IMR-90 (cell line): ENCODE measurements at regions not wholly inside any gene's neighbourhood (a gene's known extent, or its start where the extent isn't known, plus 50 kb on each side); places are given as distances from the start of the nearest gene placed in this dataset.
"Not testable (repeated sequence)": the region's sequence is repeated elsewhere in the genome, so short reads cannot be mapped to it uniquely, and the experiment has no call there.

ENCODE experiments used
- ATAC-seq: fragments of 200-7000 bp; cut with Tn5 transposase; 2 replicates; pipeline ENCODE4 v1.9.1; 2020; ENCODE audit warnings: low read depth, mild to moderate bottlenecking, moderate library complexity
- BruUV-seq: library from RNA; stranded (reverse); fragments of 400-500 nt; replicated peaks from 2 replicates; lab custom pipeline; 2021; lab: Mats Ljungman, UMichigan
- CTCF ChIA-PET: fragments of 300-600 bp; formaldehyde crosslinking; extraction: SDS; loops from one replicate; lab custom pipeline; 2021; ENCODE audit warnings: antibody characterized with exemption; lab: Yijun Ruan, JAX
- POLR2A ChIA-PET: fragments of 300-600 bp; sonication (Branson Sonifier 250); formaldehyde crosslinking; loops from one replicate; lab custom pipeline; 2022; ENCODE audit warnings: antibody characterized with exemption; ENCODE audit not compliant: unreplicated experiment; lab: Charles Lee
- DNase-seq: peaks from one replicate; pipeline ENCODE4 v3.0.0; 2013
- H2AFZ ChIP-seq: replicated peaks from 2 replicates; pipeline ENCODE3; 2013; ENCODE audit warnings: low read length, mild to moderate bottlenecking; ENCODE audit not compliant: poor library complexity
- H2AK5ac ChIP-seq: 2 replicates; pipeline ENCODE4 v1.6.1; 2013; ENCODE audit warnings: low read depth, low read length, inconsistent platforms
- H2AK9ac ChIP-seq: replicated peaks from 2 replicates; pipeline ENCODE3; 2013; ENCODE audit warnings: mild to moderate bottlenecking, low read depth, low read length, moderate library complexity; ENCODE audit not compliant: poor library complexity
- H2BK120ac ChIP-seq: 2 replicates; pipeline ENCODE4 v1.6.1; 2013; ENCODE audit warnings: low read depth, low read length, inconsistent platforms
- H2BK15ac ChIP-seq: 3 replicates; pipeline ENCODE4 v1.6.1; 2013; ENCODE audit warnings: low read depth, low read length, inconsistent platforms
- H2BK20ac ChIP-seq: 2 replicates; pipeline ENCODE4 v1.6.1; 2013; ENCODE audit warnings: low read depth, mild to moderate bottlenecking, inconsistent platforms, low read length, moderate library complexity
- H2BK5ac ChIP-seq: 2 replicates; pipeline ENCODE4 v1.6.1; 2013; ENCODE audit warnings: mild to moderate bottlenecking, low read depth, low read length, inconsistent platforms; ENCODE audit not compliant: poor library complexity, severe bottlenecking
- H3K14ac ChIP-seq: replicated peaks from 2 replicates; pipeline ENCODE4 v1.6.1; 2013; ENCODE audit warnings: low read depth, low read length, inconsistent platforms
- H3K18ac ChIP-seq: 2 replicates; pipeline ENCODE4 v1.6.1; 2013; ENCODE audit warnings: low read depth, low read length, control low read depth
- H3K23ac ChIP-seq: 2 replicates; pipeline ENCODE4 v1.6.1; 2013; ENCODE audit warnings: low read depth, low read length, inconsistent platforms
- H3K27ac ChIP-seq: 2 replicates; pipeline ENCODE4 v1.5.1; 2013; ENCODE audit warnings: mild to moderate bottlenecking, control low read depth, low read length; ENCODE audit not compliant: insufficient read depth
- H3K27me3 ChIP-seq: 2 replicates; pipeline ENCODE4 v1.6.1; 2013; ENCODE audit warnings: low read length; ENCODE audit not compliant: control insufficient read depth, insufficient read depth
- H3K36me3 ChIP-seq: 2 replicates; pipeline ENCODE4 v1.6.1; 2013; ENCODE audit warnings: low read length, mixed read lengths; ENCODE audit not compliant: control insufficient read depth, insufficient read depth
- H3K4ac ChIP-seq: 2 replicates; pipeline ENCODE4 v1.6.1; 2013; ENCODE audit warnings: low read depth, low read length, inconsistent platforms
- H3K4me1 ChIP-seq: 2 replicates; pipeline ENCODE4 v1.6.1; 2013; ENCODE audit warnings: low read length, mixed read lengths; ENCODE audit not compliant: control insufficient read depth, insufficient read depth
- H3K4me2 ChIP-seq: 2 replicates; pipeline ENCODE4 v1.6.1; 2013; ENCODE audit warnings: low read depth, mild to moderate bottlenecking, control low read depth, low read length, moderate library complexity
- H3K4me3 ChIP-seq: 2 replicates; pipeline ENCODE4 v1.5.1; 2013; ENCODE audit warnings: low read depth, mild to moderate bottlenecking, control low read depth, low read length, moderate library complexity; ENCODE audit not compliant: insufficient read depth
- H3K56ac ChIP-seq: 2 replicates; pipeline ENCODE4 v1.6.1; 2013; ENCODE audit warnings: low read length, inconsistent platforms; ENCODE audit not compliant: insufficient read depth; ENCODE audit errors: extremely low read depth
- H3K79me1 ChIP-seq, 2 experiments: 2 replicates each; pipeline ENCODE4 v1.6.1; 2013; ENCODE audit warnings: low read length in 2 of 2, inconsistent platforms in 1 of 2, low read depth in 1 of 2
- H3K9ac ChIP-seq: 2 replicates; pipeline ENCODE4 v1.6.1; 2013; ENCODE audit warnings: low read depth, low read length, control low read depth
- H3K9me1 ChIP-seq: 2 replicates; pipeline ENCODE4 v1.6.1; 2013; ENCODE audit warnings: low read length, inconsistent platforms; ENCODE audit not compliant: insufficient read depth
- H3K9me3 ChIP-seq: 2 replicates; pipeline ENCODE4 v1.6.1; 2013; ENCODE audit warnings: low read length; ENCODE audit not compliant: control insufficient read depth, insufficient read depth
- H4K20me1 ChIP-seq: 2 replicates; pipeline ENCODE4 v1.6.1; 2013; ENCODE audit warnings: low read length, inconsistent platforms; ENCODE audit not compliant: insufficient read depth
- H4K5ac ChIP-seq: 2 replicates; pipeline ENCODE4 v1.6.1; 2013; ENCODE audit warnings: mild to moderate bottlenecking, low read depth, low read length, control low read depth
- H4K8ac ChIP-seq, 2 experiments: 2 replicates each; pipeline ENCODE4 v1.6.1; 2013; ENCODE audit warnings: low read depth in 2 of 2, low read length in 2 of 2, control low read depth in 1 of 2, inconsistent platforms in 1 of 2
- H4K91ac ChIP-seq: 2 replicates; pipeline ENCODE4 v1.6.1; 2013; ENCODE audit warnings: low read depth, low read length, inconsistent platforms; ENCODE audit not compliant: insufficient read depth
- WGBS, 2 experiments: methylation state at CpG; one replicate each; pipeline versions ENCODE4 v1.1.5 to v1.1.7; 2013; ENCODE audit warnings: missing lambda C conversion rate in 2 of 2; ENCODE audit not compliant: insufficient read length in 1 of 2; ENCODE audit errors: extremely low coverage in 2 of 2; 5-methylcytosine and 5-hydroxymethylcytosine counted together
- dilution Hi-C: fragments of 300-500 bp; cut with HindIII; formaldehyde crosslinking; loops from one replicate; pipeline ENCODE4 v1.14.3; 2018; ENCODE audit warnings: low sequenced_read_pairs; ENCODE audit not compliant: unreplicated experiment
- in situ Hi-C: fragments of 300-500 bp; cut with MboI; formaldehyde crosslinking; loops from 3 replicates; pipeline ENCODE4 v1.14.3; 2019; ENCODE audit warnings: low sequenced_read_pairs, inconsistent platforms, mixed read lengths
- intact Hi-C: fragments of 100-400 bp; cut with micrococcal nuclease; formaldehyde crosslinking; loops from 2 replicates; pipeline ENCODE4 v1.10.0; 2022

DNA sequence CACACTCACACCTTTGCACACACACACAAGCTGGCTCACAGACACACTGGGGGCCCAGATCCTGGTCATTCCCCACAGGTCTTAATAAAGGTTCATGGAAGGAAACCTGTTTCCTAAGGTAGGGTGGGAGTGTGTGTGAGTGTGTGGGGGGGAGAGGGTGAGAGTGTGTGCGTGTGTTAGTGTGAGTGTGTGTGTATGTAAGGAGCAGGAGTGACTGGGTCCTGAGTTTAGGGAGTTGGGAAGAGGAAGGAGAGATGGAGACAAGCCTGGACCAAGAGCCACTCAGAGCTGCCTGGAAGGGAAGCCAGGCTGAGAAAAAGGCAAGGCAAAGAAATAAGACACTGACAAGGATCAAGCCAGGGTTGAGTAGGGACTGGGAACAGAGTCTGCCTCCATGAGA, 129.2 kb downstream of the POTEM start:
- H3K9me3 ChIP-seq, result peaks cover 15% of the 10 kb centered on the region; the same call in 1 of the 2 replicates
- H3K79me1 ChIP-seq, DNase-seq, H4K5ac ChIP-seq, H2AFZ ChIP-seq, H4K20me1 ChIP-seq, H3K56ac ChIP-seq, H3K36me3 ChIP-seq, H4K91ac ChIP-seq, H2BK20ac ChIP-seq, H3K9me1 ChIP-seq, H3K14ac ChIP-seq, dilution Hi-C loops, H3K4me2 ChIP-seq, H3K4me1 ChIP-seq, H2AK5ac ChIP-seq, ATAC-seq, H3K27ac ChIP-seq, intact Hi-C loops, CTCF ChIA-PET, H2BK5ac ChIP-seq, H2BK120ac ChIP-seq, POLR2A ChIA-PET, H3K23ac ChIP-seq, H3K4me3 ChIP-seq, BruUV-seq, H3K27me3 ChIP-seq, H3K18ac ChIP-seq, H4K8ac ChIP-seq, H3K9ac ChIP-seq, H2BK15ac ChIP-seq, H3K4ac ChIP-seq, in situ Hi-C loops, H2AK9ac ChIP-seq: not testable (repeated sequence)
- WGBS, 2 experiments, result 0 to 100% methylated on average over 1 of the region's 1 CpG

DNA sequence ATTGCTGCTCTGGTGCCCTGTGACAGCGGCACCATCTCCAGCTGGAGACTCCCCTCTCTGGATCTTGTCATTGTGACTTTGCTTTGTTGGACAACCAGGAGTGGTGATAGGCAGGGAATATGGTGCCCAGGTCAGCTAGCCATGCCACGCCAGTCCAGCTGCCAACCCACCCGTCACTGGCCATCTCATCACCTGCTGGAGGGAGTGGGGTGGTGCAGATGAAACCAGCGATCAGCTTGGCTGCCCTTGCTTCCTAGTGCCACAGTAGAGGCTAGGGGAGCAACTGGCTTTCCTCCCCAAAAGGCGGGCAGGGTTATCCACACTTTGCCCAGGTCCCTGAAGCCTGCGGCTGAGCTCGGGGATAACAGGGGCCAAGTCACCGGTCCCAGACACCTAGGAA, 129.6 kb downstream of the POTEM start:
- dilution Hi-C loops, H3K56ac ChIP-seq, H3K9me1 ChIP-seq, CTCF ChIA-PET, H2BK5ac ChIP-seq, H3K18ac ChIP-seq, H3K79me1 ChIP-seq, in situ Hi-C loops, H2BK20ac ChIP-seq, H3K4ac ChIP-seq, H3K14ac ChIP-seq, H3K36me3 ChIP-seq, H3K9ac ChIP-seq, BruUV-seq, H2AK9ac ChIP-seq, H4K5ac ChIP-seq, H2AFZ ChIP-seq, H3K4me2 ChIP-seq, H2AK5ac ChIP-seq, H3K4me3 ChIP-seq, H2BK120ac ChIP-seq, H2BK15ac ChIP-seq, H4K8ac ChIP-seq, H3K27me3 ChIP-seq, ATAC-seq, H4K91ac ChIP-seq, H3K27ac ChIP-seq, H3K23ac ChIP-seq, POLR2A ChIA-PET, H3K4me1 ChIP-seq, H4K20me1 ChIP-seq, intact Hi-C loops, DNase-seq: not testable (repeated sequence)
- peaks cover 15% of the 10 kb centered on the region; the same call in 1 of the 2 replicates for H3K9me3 ChIP-seq
- no CpG with 5 or more reads among the region's 8 CpGs for WGBS, 2 experiments
